ENCODE measurements at regions not wholly inside any gene's neighbourhood (a gene's known extent, or its start where the extent isn't known, plus 50 kb on each side); places are given as distances from the start of the nearest gene placed in this dataset.
"Not testable (repeated sequence)": the region's sequence is repeated elsewhere in the genome, so short reads cannot be mapped to it uniquely, and the experiment has no call there.

DNA sequence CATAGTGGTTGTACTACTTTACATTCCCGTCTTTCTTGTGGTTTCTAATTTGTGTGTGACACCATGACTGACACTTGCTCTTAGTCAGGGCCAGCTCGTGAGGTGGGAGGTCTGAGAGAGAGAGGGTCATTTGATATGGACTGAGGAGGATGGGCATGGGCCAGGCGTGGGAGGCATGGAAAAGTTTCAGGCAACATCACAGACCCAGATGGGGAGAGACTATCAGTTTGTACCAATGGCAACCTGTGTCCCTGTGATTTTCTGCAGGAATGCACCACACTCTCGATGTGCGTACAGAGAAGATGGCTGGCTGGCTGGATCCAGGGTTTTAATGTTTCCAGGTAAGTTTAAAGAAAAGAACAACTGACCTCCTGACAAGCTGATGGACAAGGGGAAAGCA lies 273.6 kb downstream of the CYRIA start:
- no peak for DNase-seq

DNA sequence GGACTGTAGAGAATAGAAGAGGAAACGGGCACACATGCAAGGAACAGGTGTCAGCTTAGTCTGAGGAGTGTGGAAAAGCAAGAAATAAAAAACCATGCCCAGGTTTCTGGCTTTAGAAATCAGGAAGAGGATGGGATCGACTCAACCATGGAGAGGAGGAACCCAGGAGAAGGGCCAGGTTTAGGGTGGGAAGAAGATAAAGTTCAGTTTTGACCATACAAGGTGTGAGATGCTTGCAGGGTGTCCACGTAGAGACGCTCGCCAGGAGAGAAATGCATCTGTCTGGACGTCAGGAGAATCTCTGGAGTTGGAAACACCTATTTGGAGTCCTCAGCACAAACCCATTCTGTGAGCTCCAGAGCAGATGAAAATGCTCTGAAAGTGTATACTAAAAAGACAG lies 275.1 kb downstream of the CYRIA start:
- no peak for DNase-seq

- no peak for DNase-seq
Measured at GRCh38 chr2:16389611-16390010, 276.0 kb downstream of the CYRIA start.

GRCh38 chr2:16388199-16388830 lies 277.3 kb downstream of the CYRIA start:
- DNase-seq: not testable (repeated sequence)

- DNase-seq: no peak
Measured at GRCh38 chr2:16387461-16387984, 278.1 kb downstream of the CYRIA start.

DNA sequence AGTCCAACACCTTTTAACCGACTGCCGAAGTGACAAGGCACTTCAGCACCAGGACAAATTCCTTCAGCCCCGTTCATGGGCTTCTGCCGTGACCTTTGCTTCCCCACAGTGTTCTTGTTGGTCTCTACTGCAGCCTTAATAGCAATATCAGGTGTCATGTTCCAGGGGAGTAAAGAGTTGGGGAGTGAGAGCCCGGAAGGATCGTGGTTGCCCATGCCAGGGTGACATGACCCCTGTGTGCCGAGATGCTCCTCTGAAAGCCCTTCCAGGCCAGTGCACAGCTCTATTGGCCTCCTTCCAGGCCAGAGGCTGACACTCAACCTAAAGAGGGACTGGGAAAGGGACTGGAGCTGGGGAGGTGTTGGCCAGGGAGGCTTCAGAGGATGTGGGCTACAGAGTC lies 279.2 kb downstream of the CYRIA start:
- DNase-seq: no peak

- no peak for DNase-seq
Measured at GRCh38 chr2:16386031-16386430, 279.6 kb downstream of the CYRIA start.

DNA sequence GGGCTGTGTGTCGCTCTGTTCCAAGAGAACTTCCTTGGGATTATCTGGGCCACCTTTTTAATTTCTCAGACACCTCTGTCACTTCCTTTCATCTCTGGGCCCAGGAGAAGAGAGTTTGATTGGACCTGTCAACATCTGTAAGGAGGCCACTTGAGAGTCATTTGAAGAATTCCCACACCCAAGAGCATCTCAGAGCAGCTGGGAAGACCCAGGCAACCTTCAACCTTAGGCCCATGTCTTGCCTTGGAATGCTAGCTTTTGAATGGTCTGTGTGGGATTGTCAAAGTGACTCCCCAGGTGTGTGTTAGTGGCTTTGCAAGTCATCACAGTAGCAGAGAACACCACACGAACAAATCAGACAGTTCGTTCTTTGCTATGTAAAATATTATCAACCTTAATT lies 280.3 kb downstream of the CYRIA start:
- no peak for DNase-seq

DNA sequence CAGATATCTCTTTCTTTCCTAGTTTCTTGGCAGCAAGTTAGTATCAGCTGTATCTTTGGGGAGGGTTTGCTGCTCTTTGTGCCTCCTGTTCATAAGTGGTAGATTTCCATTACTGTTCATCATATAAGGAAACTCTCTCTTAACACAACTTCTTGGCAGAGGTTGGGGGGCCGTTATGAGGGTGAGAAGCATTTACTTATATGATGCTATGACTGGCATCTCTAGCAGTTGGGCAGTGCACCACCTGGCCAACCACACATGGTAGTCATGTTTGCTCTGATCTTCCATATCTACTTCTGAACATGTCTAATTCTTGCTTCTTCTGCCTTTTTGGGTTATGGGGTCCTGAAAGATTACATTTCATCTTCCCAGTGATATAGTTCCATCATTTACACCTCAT lies 282.2 kb downstream of the CYRIA start:
- no peak for DNase-seq

GRCh38 chr2:16382451-16382850 lies 283.2 kb downstream of the CYRIA start:
- DNase-seq: no peak

GRCh38 chr2:16381511-16381910 lies 284.1 kb downstream of the CYRIA start:
- DNase-seq: no peak

DNA sequence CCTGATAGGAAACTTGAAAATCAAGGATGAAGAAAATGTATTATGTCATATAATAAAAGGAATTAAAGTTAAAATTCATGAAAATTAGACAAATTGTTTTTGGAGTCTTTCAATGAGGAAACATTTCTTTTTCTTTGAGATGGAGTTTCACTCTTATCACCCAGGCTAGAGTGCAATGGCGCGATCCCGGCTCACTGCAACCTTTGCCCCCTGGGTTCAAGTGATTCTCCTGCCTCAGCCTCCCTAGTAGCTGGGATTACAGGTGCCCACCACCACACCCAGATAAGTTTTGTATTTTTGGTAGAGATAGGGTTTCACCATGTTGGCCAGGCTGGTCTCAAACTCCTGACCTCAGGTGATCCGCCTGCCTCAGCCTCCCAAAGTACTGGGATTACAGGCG lies 285.7 kb downstream of the CYRIA start:
- not testable (repeated sequence) for DNase-seq

- DNase-seq: not testable (repeated sequence)
Measured at GRCh38 chr2:16379061-16379460, 286.6 kb downstream of the CYRIA start.

- no peak for DNase-seq
Measured at GRCh38 chr2:16378031-16378430, 287.6 kb downstream of the CYRIA start.

DNA sequence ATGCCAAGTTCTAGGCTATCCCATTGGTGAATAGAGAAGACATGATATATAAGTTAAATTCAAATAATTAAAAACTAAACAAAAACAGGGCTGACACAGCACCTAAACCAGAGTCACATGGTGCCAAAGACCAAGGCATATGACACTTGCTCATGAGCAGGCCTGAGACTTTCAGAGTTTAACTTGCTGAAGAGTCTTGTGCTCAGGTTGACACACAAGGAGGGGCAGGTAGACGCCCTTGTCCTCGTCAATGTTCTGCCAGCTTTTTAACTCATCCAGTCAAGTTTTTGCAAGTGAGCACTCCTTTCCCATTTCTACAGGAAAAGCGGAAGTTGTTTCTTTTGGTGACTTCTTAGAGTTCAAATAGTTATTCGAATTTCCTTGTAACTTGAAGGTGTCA lies 289.7 kb downstream of the CYRIA start:
- DNase-seq: no peak

DNA sequence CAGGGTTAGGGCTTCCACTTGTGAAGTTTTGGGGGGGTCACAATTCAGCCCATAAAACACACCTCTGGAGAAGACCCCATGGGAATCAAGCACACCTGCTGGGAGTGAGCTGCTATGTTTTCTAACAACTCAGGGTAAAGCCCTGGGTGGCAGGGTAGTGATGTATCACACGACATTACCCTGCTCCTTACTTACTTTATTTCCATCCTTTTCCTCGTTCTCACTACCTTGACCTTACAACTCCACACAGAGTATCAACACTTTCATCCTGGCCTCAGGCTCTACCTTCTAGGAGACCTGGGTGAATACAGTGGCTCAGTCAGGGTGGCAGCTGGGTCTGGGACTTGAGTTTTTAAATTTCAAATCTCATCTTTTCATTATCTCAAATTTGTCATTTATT lies 290.3 kb downstream of the CYRIA start:
- DNase-seq: no peak

DNA sequence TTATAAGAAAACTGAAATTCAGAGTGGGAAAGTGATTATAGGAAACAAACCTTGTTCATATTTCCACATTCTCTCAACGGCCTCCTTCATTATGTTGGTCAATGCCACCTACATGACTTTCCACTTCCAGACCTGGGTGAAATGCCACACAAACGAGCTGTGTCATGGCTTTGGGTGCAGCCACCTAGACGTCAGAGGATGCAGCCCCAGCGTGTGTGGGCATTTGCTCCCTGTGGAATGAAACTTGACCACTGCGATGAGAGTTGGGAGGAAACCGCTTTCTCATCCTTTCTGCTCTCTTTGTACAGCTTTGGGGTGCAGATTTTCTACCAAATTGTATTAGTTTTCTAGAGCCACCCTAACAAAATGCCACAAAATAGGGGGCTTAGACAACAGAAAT lies 291.0 kb downstream of the CYRIA start:
- DNase-seq: no peak

- DNase-seq: no peak
Measured at GRCh38 chr2:16373341-16373740, 292.3 kb downstream of the CYRIA start.

DNA sequence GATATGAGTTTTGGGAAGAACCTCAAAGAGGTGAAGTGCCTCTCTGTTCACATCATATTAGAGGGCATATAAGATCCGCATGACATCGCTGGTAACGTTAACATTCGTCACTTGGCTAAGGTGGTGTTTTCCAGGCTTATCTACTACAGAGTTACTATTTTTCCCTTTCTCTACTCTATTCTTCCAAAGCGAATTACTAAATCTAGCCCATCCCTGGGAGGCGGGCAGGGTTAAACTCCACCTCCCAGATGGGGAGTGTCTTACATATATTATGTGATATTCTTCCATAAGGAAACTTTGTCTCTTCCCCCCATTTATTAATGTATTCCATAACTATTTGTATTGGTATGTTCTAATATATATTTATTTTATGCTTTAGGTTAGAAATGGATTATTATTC lies 293.9 kb downstream of the CYRIA start:
- no peak for DNase-seq

- no peak for DNase-seq
Measured at GRCh38 chr2:16368951-16369350, 296.7 kb downstream of the CYRIA start.

GRCh38 chr2:16368328-16368727 lies 297.3 kb downstream of the CYRIA start:
- DNase-seq: no peak

DNA sequence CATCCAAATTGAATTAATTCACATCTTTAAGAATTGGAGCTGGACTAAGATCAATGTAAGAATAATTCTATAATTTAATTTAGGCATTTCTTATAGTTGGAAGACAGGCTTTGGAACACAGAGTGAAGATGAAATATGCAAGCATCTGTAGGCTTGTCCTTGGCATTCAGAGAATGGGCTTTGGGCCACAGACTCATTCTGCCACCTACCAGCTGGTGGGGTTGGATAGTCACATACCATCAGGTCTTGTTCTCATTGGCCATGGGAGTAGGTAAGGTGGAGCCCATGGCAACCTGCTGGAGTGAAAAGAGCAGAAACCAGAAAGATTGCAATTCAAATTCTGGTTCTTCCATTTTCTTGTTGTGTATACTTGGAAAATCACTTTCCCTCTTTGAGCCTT lies 300.3 kb downstream of the CYRIA start:
- no peak for DNase-seq

DNA sequence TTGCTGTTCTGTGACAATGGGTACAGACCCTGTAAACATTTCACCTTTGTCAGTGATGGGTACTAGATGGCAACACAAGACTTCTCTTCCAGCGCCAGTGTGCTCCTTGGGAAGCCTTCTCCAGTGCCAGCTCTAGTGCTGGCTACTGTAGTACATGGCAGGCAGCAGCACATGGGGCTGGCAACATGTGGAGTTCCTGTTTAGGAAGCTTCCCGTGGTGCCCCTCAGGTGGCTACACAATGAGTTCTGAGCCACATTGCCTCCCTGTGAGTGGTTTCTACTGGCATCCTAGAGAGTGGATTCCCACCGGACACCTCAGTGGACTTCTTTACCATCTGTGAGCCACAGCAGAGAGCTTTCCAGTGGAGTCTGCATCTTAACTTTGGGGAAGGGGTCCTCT lies 302.1 kb downstream of the CYRIA start:
- DNase-seq: no peak

- DNase-seq: no peak
Measured at GRCh38 chr2:16362611-16363010, 303.0 kb downstream of the CYRIA start.

GRCh38 chr2:16361261-16361995 lies 304.2 kb downstream of the CYRIA start:
- DNase-seq: no peak

Measured in activated CD4-positive, alpha-beta T cell treated with anti-CD3 and anti-CD28 coated beads, Interleukin-2, amount 50 U/mL, for 48 hours (primary cell).